Thyroid gland (tissue), 4 donors: ENCODE measurements at regions not wholly inside any gene's neighbourhood (a gene's known extent, or its start where the extent isn't known, plus 50 kb on each side); places are given as distances from the start of the nearest gene placed in this dataset.

Experiments used
- DNase-seq, 2 donors: peaks; one replicate each; pipeline ENCODE4 v3.0.0-alpha.2; 2019
- H3K27ac ChIP-seq, 3 donors: fragments of 200-600 bp; sonication (generic); 1 replicate in 2 of 3; 2 replicates in 1 of 3; pipeline ENCODE4 v1.5.1; 2016 to 2019; ENCODE audit warnings: mild to moderate bottlenecking in 1 of 3, moderate library complexity in 1 of 3
- H3K27me3 ChIP-seq: fragments of 200-600 bp; sonication (generic); one replicate; pipeline ENCODE4 v1.5.1; 2019
- H3K36me3 ChIP-seq, 2 donors: fragments of 200-600 bp; sonication (generic); one replicate each; pipeline ENCODE4 v1.5.1; 2016 to 2019
- H3K4me1 ChIP-seq, 2 donors: fragments of 200-600 bp; sonication (generic); one replicate each; pipeline ENCODE4 v1.5.1; 2017 to 2019
- H3K4me3 ChIP-seq, 3 donors: fragments of 200-600 bp; sonication (generic); replicated peaks in 1 of 3; 1 replicate in 2 of 3; 2 replicates in 1 of 3; pipeline ENCODE4 v1.5.1; 2016; ENCODE audit warnings: mild to moderate bottlenecking in 1 of 3
- H3K9me3 ChIP-seq: fragments of 200-600 bp; sonication (generic); one replicate; pipeline ENCODE4 v1.5.1; 2017
- POLR2A ChIP-seq, 2 donors: fragments of 450-650 bp; IDR thresholded peaks; one replicate each; pipeline ENCODE4 v1.6.1; 2017; ENCODE audit warnings: antibody characterized with exemption in 2 of 2, mild to moderate bottlenecking in 2 of 2, moderate library complexity in 1 of 2
- WGBS, 2 donors: methylation state at CpG; one replicate each; pipeline ENCODE4 v1.1.5; 2017; 5-methylcytosine and 5-hydroxymethylcytosine counted together
- intact Hi-C: fragments of 100-400 bp; cut with DNase I; formaldehyde crosslinking; loops from one replicate; pipeline ENCODE4 v1.15.1; 2023
- TF ChIP-seq, protein P1 (sequence below), 6 experiments: fragments of 200-600 bp in 3 of 6; fragments of 450-650 bp in 3 of 6; sonication (generic) in 3 of 6; IDR thresholded peaks; one replicate each; pipeline ENCODE4 v1.5.1; 2016 to 2019; ENCODE audit warnings: antibody characterized with exemption in 6 of 6, mild to moderate bottlenecking in 2 of 6, inconsistent platforms in 1 of 6, moderate library complexity in 1 of 6

DNA sequence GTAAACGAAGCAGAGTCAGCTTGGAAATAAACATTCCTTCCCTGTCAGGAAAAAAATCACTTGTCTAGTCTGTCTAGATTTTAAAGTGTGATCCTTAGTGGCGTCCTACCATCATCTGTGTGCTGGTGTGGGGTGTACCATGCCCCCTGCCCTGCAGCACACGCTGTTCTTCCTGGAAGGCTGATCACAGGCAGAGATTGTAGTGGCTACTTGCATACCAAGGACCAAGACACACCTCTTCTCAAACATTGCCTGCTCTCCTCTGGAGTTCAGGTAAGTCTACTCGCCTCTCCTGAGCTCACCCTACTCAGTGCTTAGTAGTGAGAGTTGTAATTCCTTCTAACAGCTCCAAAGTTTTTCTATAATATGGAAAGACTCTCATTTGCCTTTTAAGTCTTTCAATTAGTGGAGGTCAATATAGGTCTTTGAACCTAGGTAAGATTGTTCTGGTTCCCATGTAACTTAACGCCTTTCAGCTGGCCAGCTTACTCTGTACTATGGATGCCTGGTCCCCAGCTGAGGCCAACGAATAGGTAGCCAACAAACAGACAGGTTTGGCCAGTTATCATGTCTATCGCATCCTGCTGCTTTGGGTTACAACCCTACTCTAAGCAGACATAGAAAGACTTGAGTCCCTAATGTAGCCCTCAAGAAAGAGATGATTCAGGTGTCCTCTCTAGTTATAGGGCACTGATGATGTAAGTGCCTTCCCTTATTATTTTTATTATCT lies 55.4 kb downstream of the XCL1 start:
- H3K27ac ChIP-seq: peak overlapping the region in 2 of 3 donors; percentile 36 to 57
- WGBS, 2 donors: 62 to 63% methylated on average over 7 of the region's 7 CpGs
- DNase-seq: peak; percentile 64 to 73
- no peak overlapping the region for H3K4me3 ChIP-seq
- H3K9me3 ChIP-seq: no peaks in the 10 kb centered on the region
- TF ChIP-seq, protein P1, sequence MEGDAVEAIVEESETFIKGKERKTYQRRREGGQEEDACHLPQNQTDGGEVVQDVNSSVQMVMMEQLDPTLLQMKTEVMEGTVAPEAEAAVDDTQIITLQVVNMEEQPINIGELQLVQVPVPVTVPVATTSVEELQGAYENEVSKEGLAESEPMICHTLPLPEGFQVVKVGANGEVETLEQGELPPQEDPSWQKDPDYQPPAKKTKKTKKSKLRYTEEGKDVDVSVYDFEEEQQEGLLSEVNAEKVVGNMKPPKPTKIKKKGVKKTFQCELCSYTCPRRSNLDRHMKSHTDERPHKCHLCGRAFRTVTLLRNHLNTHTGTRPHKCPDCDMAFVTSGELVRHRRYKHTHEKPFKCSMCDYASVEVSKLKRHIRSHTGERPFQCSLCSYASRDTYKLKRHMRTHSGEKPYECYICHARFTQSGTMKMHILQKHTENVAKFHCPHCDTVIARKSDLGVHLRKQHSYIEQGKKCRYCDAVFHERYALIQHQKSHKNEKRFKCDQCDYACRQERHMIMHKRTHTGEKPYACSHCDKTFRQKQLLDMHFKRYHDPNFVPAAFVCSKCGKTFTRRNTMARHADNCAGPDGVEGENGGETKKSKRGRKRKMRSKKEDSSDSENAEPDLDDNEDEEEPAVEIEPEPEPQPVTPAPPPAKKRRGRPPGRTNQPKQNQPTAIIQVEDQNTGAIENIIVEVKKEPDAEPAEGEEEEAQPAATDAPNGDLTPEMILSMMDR (IDR thresholded peaks at IDR 0.05): no peak
- peak in 1 of 2 donors; percentile 54 for TF ChIP-seq POLR2A (IDR thresholded peaks at IDR 0.05)
- no peaks in the 10 kb centered on the region for H3K36me3 ChIP-seq
- H3K27me3 ChIP-seq: no peaks in the 10 kb centered on the region
- peaks cover 7 to 29% of the 10 kb centered on the region in 2 donors for H3K4me1 ChIP-seq
- intact Hi-C loops: no loop called here

DNA sequence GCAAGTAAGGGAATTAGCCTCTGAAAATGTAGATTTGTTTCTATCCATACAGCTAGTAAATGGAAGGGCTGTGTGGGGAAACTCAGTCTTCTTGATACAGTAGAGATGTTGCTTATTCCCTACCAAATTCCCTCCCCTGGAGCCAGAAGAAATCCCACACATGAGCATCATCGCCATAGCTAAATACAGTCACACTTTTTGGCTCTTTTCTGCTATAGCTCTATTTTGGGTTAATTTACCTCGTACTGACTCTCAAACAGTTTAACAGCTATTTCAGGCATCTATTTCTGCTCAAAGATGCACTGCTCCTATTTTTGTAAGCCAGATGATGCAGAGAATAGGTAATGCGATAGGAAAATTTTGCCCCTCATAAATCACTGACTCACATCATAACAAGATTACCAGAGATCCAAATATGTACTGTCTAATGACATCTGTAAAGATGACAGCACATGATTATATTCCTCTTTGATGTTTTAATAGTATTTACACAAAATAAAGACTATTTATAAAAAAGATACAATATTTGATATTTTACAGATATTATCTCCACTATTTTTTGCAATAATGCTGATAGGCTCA lies 58.6 kb downstream of the XCL1 start:
- intact Hi-C loops: no loop called here

DNA sequence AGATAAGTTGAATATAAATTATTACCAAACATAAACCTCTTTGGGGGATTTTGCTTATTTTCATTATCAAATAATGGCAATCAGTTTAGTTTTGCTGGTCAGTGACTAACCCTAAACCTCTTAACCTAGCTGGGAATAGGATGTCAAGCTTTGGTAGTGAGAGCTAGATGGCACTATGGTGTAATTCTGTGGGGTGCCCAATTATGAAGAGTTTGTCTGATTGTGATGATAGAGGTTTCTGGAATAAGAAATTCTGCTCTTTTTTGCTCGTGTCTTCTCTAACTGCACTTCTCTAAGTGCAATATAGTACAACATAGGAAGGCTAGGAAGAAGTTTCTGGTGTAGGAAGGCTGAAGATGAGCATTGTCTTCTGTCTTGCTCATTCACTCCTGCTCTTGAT lies 59.8 kb downstream of the XCL1 start:
- H3K9me3 ChIP-seq: no peaks in the 10 kb centered on the region
- 36 to 56% methylated on average over 1 of the region's 1 CpG for WGBS, 2 donors
- peak overlapping the region; percentile 67 to 74 (median 72) for H3K27ac ChIP-seq
- intact Hi-C loops: no loop called here
- no peaks in the 10 kb centered on the region for H3K27me3 ChIP-seq
- no peak for DNase-seq
- peaks cover 14 to 31% of the 10 kb centered on the region in 2 donors for H3K4me1 ChIP-seq
- H3K4me3 ChIP-seq: no peak overlapping the region
- TF ChIP-seq POLR2A (IDR thresholded peaks at IDR 0.05): no peak
- TF ChIP-seq, protein P1 (IDR thresholded peaks at IDR 0.05): peak in 3 of 6 experiments; percentile 8 to 37 (median 34)
- no peaks in the 10 kb centered on the region for H3K36me3 ChIP-seq

More for the DNA sequence above, 58.6 kb downstream of the XCL1 start:
- no peak overlapping the region for H3K27ac ChIP-seq
- no peak overlapping the region for H3K4me3 ChIP-seq
- no peaks in the 10 kb centered on the region for H3K9me3 ChIP-seq
- 86 to 95% methylated on average over 3 of the region's 3 CpGs for WGBS, 2 donors
- H3K4me1 ChIP-seq: peaks cover 14 to 36% of the 10 kb centered on the region in 2 donors
- no peaks in the 10 kb centered on the region for H3K27me3 ChIP-seq
- TF ChIP-seq, protein P1 (IDR thresholded peaks at IDR 0.05): no peak
- TF ChIP-seq POLR2A (IDR thresholded peaks at IDR 0.05): no peak
- no peak for DNase-seq
- no peaks in the 10 kb centered on the region for H3K36me3 ChIP-seq

GRCh38 chr1:168636642-168637111 lies 60.3 kb downstream of the XCL1 start:
- peak; percentile 48 to 63 for DNase-seq

More at GRCh38 chr1:168636642-168637111, 60.3 kb downstream of the XCL1 start:
- WGBS, 2 donors: 8 to 13% methylated on average over 1 of the region's 1 CpG
- H3K4me3 ChIP-seq: no peak overlapping the region
- intact Hi-C loops: no loop called here
- no peaks in the 10 kb centered on the region for H3K36me3 ChIP-seq
- TF ChIP-seq, protein P1 (IDR thresholded peaks at IDR 0.05): no peak
- no peak for TF ChIP-seq POLR2A (IDR thresholded peaks at IDR 0.05)
- H3K4me1 ChIP-seq: peaks cover 12 to 26% of the 10 kb centered on the region in 2 donors
- peak overlapping the region; percentile 67 to 74 (median 72) for H3K27ac ChIP-seq
- no peaks in the 10 kb centered on the region for H3K9me3 ChIP-seq
- no peaks in the 10 kb centered on the region for H3K27me3 ChIP-seq
